HepG2 (cell line): ENCODE measurements at regions not wholly inside any gene's neighbourhood (a gene's known extent, or its start where the extent isn't known, plus 50 kb on each side); places are given as distances from the start of the nearest gene placed in this dataset.

ENCODE experiments used
- ATAC-seq: fragments of 200-7000 bp; cut with Tn5 transposase; 3 replicates; pipeline ENCODE4 v1.9.1; 2020; ENCODE audit warnings: mild to moderate bottlenecking, moderate library complexity
- BruUV-seq: library from RNA; stranded (reverse); fragments of 400-500 nt; replicated peaks from 2 replicates; lab custom pipeline; 2021; lab: Mats Ljungman, UMichigan
- CTCF ChIA-PET: fragments of 300-600 bp; formaldehyde crosslinking; extraction: SDS; loops from one replicate; lab custom pipeline; 2021; ENCODE audit warnings: low total read pairs, inconsistent platforms, low intra/inter-chr PET ratio; lab: Yijun Ruan, JAX
- POLR2A ChIA-PET: fragments of 350-600 bp; sonication (Branson Sonifier 250); formaldehyde crosslinking; loops from one replicate; lab custom pipeline; 2020; ENCODE audit warnings: antibody characterized with exemption, inconsistent platforms; lab: Yijun Ruan, JAX
- DNase-seq: peaks from one replicate; pipeline ENCODE4 v3.0.0-alpha.2; 2015; ENCODE audit warnings: low spot score
- FAIRE-seq: peaks from 3 replicates; lab custom pipeline; 2011; peaks lifted over from hg19 to GRCh38; lab: Jason Lieb, UNC
- H2AFZ ChIP-seq: one replicate; pipeline ENCODE4 v1.6.1; 2011; ENCODE audit warnings: low read length, inconsistent platforms
- H3K27ac ChIP-seq: fragments of 300-600 bp; 3 replicates; pipeline ENCODE4 v1.8.0; 2011; ENCODE audit warnings: mixed run types, mild to moderate bottlenecking, mixed read lengths, low read length, inconsistent platforms; ENCODE audit not compliant: insufficient read depth; ENCODE audit errors: extremely low read length
- H3K27me3 ChIP-seq, 2 experiments: fragments of 200-600 bp in 1 of 2; 2 replicates in 1 of 2; 3 replicates in 1 of 2; pipeline versions ENCODE4 v1.6.0 to v1.8.0; 2011; ENCODE audit warnings: low read length in 2 of 2, mild to moderate bottlenecking in 2 of 2, moderate library complexity in 2 of 2, inconsistent platforms in 1 of 2; ENCODE audit not compliant: insufficient read depth in 2 of 2, control insufficient read depth in 1 of 2
- H3K36me3 ChIP-seq, 2 experiments: fragments of 200-600 bp in 1 of 2; replicated peaks in 1 of 2; 2 replicates in 1 of 2; 3 replicates in 1 of 2; pipeline versions ENCODE4 v1.5.1 to v1.8.0; 2011; ENCODE audit warnings: low read length in 2 of 2, inconsistent platforms in 1 of 2; ENCODE audit not compliant: insufficient read depth in 2 of 2, control insufficient read depth in 1 of 2
- H3K4me1 ChIP-seq: 2 replicates; pipeline ENCODE4 v1.5.1; 2012; ENCODE audit warnings: low read length, inconsistent platforms; ENCODE audit not compliant: insufficient read depth
- H3K4me2 ChIP-seq: 2 replicates; pipeline ENCODE4 v1.6.0; 2011; ENCODE audit warnings: low read depth, low read length, inconsistent platforms
- H3K4me3 ChIP-seq, 3 experiments: fragments of 200-600 bp in 1 of 3; sonication (generic), shearing (Covaris generic) in 1 of 3; replicated peaks in 1 of 3; 2 replicates each; pipeline ENCODE4 v1.5.1; 2011 to 2016; ENCODE audit warnings: low read length in 3 of 3, inconsistent platforms in 2 of 3, low read depth in 2 of 3, mild to moderate bottlenecking in 2 of 3, control low read depth in 1 of 3, mixed read lengths in 1 of 3; ENCODE audit not compliant: insufficient read depth in 1 of 3
- H3K79me2 ChIP-seq: one replicate; pipeline ENCODE4 v1.6.1; 2011; ENCODE audit warnings: low read length, inconsistent platforms; ENCODE audit not compliant: insufficient read depth
- H3K9ac ChIP-seq: 2 replicates; pipeline ENCODE4 v1.6.0; 2011; ENCODE audit warnings: mild to moderate bottlenecking, low read depth, low read length, inconsistent platforms; ENCODE audit not compliant: insufficient read depth
- H3K9me3 ChIP-seq: 2 replicates; pipeline ENCODE4 v1.5.1; 2012; ENCODE audit warnings: mild to moderate bottlenecking, low read length
- H4K20me1 ChIP-seq: 2 replicates; pipeline ENCODE4 v1.6.0; 2011; ENCODE audit warnings: inconsistent platforms, mild to moderate bottlenecking, low read length, moderate library complexity; ENCODE audit not compliant: insufficient read depth
- CBFB ChIP-seq: sonication (generic); formaldehyde crosslinking; IDR thresholded peaks from 2 replicates; pipeline ENCODE4 v1.4.0; 2020; ENCODE audit warnings: missing genetic modification reagents
- FLYWCH1 ChIP-seq: sonication (generic); formaldehyde crosslinking; IDR thresholded peaks from 2 replicates; pipeline ENCODE4 v1.8.1; 2023; ENCODE audit warnings: mild to moderate bottlenecking, missing genetic modification reagents
- FOXJ3 ChIP-seq: sonication (generic); formaldehyde crosslinking; IDR thresholded peaks from 2 replicates; pipeline ENCODE4 v1.4.0; 2020; ENCODE audit warnings: missing genetic modification reagents, mild to moderate bottlenecking, borderline replicate concordance
- HNRNPL ChIP-seq: fragments of 200-400 bp; formaldehyde crosslinking; IDR thresholded peaks from 2 replicates; pipeline ENCODE4 v1.6.1; 2017; ENCODE audit warnings: mild to moderate bottlenecking, low read depth, low read length
- MIER2 ChIP-seq: IDR thresholded peaks from 2 replicates; pipeline ENCODE4 v1.6.1; 2016; ENCODE audit warnings: missing biosample characterization, missing genetic modification reagents
- RAD21 ChIP-seq: fragments of 450-650 bp; formaldehyde crosslinking; IDR thresholded peaks from 2 replicates; pipeline ENCODE4 v1.5.0; 2020; ENCODE audit warnings: mild to moderate bottlenecking
- SAP130 ChIP-seq: IDR thresholded peaks from 2 replicates; pipeline ENCODE4 v1.6.1; 2016; ENCODE audit warnings: low read depth
- SRF ChIP-seq: IDR thresholded peaks from 2 replicates; pipeline ENCODE4 v1.6.1; 2011; ENCODE audit warnings: mild to moderate bottlenecking, low read depth, low read length, moderate library complexity
- TERF1 ChIP-seq: sonication (generic); formaldehyde crosslinking; IDR thresholded peaks from 2 replicates; pipeline ENCODE4 v1.8.0; 2022; ENCODE audit warnings: mild to moderate bottlenecking, missing genetic modification reagents, moderate library complexity
- THAP9 ChIP-seq: sonication (generic); formaldehyde crosslinking; IDR thresholded peaks from 2 replicates; pipeline ENCODE4; 2020; ENCODE audit warnings: missing genetic modification reagents, mild to moderate bottlenecking, borderline replicate concordance
- WGBS: methylation state at CpG from one replicate; pipeline ENCODE4 v1.1.6; 2017; ENCODE audit warnings: low lambda C conversion rate; 5-methylcytosine and 5-hydroxymethylcytosine counted together
- in situ Hi-C: cut with HindIII; loops from 2 replicates; pipeline ENCODE4 v1.10.0; 2017; ENCODE audit warnings: low pct_unique_long_range_greater_than_20kb; ENCODE audit not compliant: extremely low pct_ligation_motif_present
- intact Hi-C: fragments of 100-400 bp; cut with micrococcal nuclease; formaldehyde crosslinking; loops from one replicate; pipeline ENCODE4 v1.10.0; 2022; ENCODE audit not compliant: unreplicated experiment
- TF ChIP-seq, protein P1 (sequence below): sonication (generic); formaldehyde crosslinking; IDR thresholded peaks from 2 replicates; pipeline ENCODE4 v1.5.0; 2020; ENCODE audit warnings: mild to moderate bottlenecking, missing genetic modification reagents, borderline replicate concordance
- TF ChIP-seq, protein P2 (sequence below): sonication (generic); formaldehyde crosslinking; IDR thresholded peaks from 2 replicates; pipeline ENCODE4 v1.8.0; 2023; ENCODE audit warnings: mild to moderate bottlenecking, missing genetic modification reagents

DNA sequence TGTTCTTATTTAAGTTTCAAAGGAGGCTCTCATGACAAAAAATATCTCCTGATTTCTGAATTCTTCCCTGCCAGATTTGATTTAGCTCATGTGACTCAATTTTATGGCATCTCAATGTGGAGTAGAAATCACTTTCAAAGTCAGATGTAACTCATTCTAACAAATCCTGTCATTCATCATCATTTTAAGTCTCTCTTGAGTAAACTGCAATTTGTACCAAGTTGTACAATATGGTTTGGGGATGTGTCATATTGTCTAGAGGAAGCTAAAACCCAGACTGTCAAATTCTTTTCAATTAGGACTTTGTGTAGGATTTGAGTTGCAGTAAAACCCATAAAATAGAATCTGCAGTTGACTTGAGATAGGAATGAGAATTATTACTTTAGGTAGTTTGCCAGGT, 2101.0 kb downstream of the NCAM2 start (continued):
- no peak for TF ChIP-seq THAP9 (CRISPR knock-in tag)
- no peak for TF ChIP-seq FLYWCH1 (CRISPR knock-in tag)
- TF ChIP-seq CBFB (CRISPR knock-in tag), result no peak

DNA sequence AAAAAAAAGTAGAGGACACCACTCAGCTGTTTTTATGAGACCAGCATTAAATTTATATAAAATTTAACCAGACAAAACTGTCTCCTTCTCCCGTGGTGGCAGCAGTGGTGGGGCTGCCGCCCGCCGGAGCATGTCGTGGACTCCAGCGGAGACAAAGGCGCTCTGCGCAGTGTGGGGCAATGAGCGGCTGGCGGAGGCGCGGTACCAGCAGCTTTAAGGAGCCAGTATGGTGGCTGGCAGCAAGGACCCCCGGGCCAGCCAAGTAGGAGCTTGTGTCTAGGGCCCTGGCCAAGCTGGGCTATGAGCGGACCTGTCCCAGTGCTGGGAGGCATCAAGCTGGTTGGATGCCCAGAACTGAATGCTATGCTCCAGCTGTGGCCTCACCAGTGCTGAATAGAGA, 2102.9 kb downstream of the NCAM2 start:
- Histone ChIP-seq H3K4me3 (no peak overlapping the region), H3K27ac (no peak overlapping the region), H3K4me1 (no peaks in the 10 kb centered on the region), H3K9ac (no peak overlapping the region), H3K27me3 (no peaks in the 10 kb centered on the region), H3K4me2 (no peak overlapping the region), H4K20me1 (no peaks in the 10 kb centered on the region), H3K36me3 (no peaks in the 10 kb centered on the region), H3K79me2 (no peaks in the 10 kb centered on the region), H2AFZ (no peak overlapping the region), H3K9me3 (peaks cover 77% of the 10 kb centered on the region)
- in situ Hi-C loops (no loop called here), intact Hi-C loops (no loop called here)
- WGBS, result 67% methylated on average over 13 of the region's 14 CpGs
- CTCF ChIA-PET, result no interaction called here
- FAIRE-seq, result no peak
- POLR2A ChIA-PET, result no interaction called here
- TF ChIP-seq, protein P1, sequence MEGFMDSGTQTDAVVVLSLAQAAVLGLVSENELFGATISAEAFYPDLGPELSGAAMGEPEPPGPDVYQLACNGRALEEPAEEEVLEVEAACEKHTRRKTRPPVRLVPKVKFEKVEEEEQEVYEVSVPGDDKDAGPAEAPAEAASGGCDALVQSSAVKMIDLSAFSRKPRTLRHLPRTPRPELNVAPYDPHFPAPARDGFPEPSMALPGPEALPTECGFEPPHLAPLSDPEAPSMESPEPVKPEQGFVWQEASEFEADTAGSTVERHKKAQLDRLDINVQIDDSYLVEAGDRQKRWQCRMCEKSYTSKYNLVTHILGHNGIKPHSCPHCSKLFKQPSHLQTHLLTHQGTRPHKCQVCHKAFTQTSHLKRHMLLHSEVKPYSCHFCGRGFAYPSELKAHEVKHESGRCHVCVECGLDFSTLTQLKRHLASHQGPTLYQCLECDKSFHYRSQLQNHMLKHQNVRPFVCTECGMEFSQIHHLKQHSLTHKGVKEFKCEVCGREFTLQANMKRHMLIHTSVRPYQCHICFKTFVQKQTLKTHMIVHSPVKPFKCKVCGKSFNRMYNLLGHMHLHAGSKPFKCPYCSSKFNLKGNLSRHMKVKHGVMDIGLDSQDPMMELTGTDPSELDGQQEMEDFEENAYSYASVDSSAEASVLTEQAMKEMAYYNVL (CRISPR knock-in tag), result no peak
- TF ChIP-seq, protein P2, sequence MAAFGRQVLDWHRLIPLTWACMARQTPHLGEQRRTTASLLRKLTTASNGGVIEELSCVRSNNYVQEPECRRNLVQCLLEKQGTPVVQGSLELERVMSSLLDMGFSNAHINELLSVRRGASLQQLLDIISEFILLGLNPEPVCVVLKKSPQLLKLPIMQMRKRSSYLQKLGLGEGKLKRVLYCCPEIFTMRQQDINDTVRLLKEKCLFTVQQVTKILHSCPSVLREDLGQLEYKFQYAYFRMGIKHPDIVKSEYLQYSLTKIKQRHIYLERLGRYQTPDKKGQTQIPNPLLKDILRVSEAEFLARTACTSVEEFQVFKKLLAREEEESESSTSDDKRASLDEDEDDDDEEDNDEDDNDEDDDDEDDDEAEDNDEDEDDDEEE (CRISPR knock-in tag), result no peak
- no peak for TF ChIP-seq SAP130 (CRISPR knock-in tag)
- no peak for TF ChIP-seq TERF1
- TF ChIP-seq RAD21 (CRISPR knock-in tag), result no peak
- TF ChIP-seq HNRNPL, result no peak
- TF ChIP-seq MIER2, result no peak
- no peak for TF ChIP-seq SRF
- TF ChIP-seq FOXJ3 (CRISPR knock-in tag), result no peak
- TF ChIP-seq, all 625 proteins: peak for 0
- ATAC-seq (no peak), DNase-seq (no peak)
- no TSS peak for BruUV-seq
